ENCODE measurements at regions not wholly inside any gene's neighbourhood (a gene's known extent, or its start where the extent isn't known, plus 50 kb on each side); places are given as distances from the start of the nearest gene placed in this dataset.

- in situ Hi-C loops (cut with MboI), result no loop called here
- Histone ChIP-seq H3K4me2 (ENCODE audit: unreplicated experiment) (no peak overlapping the region), H3K9ac (no peak overlapping the region), H4K20me1 (ENCODE audit: insufficient read depth) (no peaks in the 10 kb centered on the region), H2AFZ (no peak overlapping the region), H3K36me3 (ENCODE audit: low read depth) (no peaks in the 10 kb centered on the region), H3K27ac (no peak overlapping the region), H3K9me2 (ENCODE audit: insufficient read depth) (no peaks in the 10 kb centered on the region), H3K4me1 (ENCODE audit: insufficient read depth) (no peaks in the 10 kb centered on the region), H3K79me2 (ENCODE audit: insufficient read depth) (no peaks in the 10 kb centered on the region), H3K9me3 (ENCODE audit: low read depth) (no peaks in the 10 kb centered on the region), H3F3A (ENCODE audit: insufficient read depth) (no peaks in the 10 kb centered on the region), H3K4me3 (no peak overlapping the region), H3K27me3 (replicated peaks; ENCODE audit: insufficient read depth) (no peaks in the 10 kb centered on the region; the same call in 1 of the 2 replicates)
- DNase-seq, result no peak
- TF ChIP-seq EZH2 (IDR thresholded peaks at IDR 0.05; ENCODE audit: insufficient read depth, poor library complexity, severe bottlenecking) (no peak), EZH2phosphoT487 (IDR thresholded peaks at IDR 0.05; ENCODE audit: insufficient read depth, low read depth) (no peak)
- WGBS, 2 experiments (ENCODE audit: low coverage in 1 of 2, low lambda C conversion rate in 2 of 2, missing lambda C conversion rate in 2 of 2), result 3 to 23% methylated on average over 2 of the region's 2 CpGs
Observed at GRCh38 chr14:76580399-76580798, 180.9 kb upstream of the VASH1 start.

DNA sequence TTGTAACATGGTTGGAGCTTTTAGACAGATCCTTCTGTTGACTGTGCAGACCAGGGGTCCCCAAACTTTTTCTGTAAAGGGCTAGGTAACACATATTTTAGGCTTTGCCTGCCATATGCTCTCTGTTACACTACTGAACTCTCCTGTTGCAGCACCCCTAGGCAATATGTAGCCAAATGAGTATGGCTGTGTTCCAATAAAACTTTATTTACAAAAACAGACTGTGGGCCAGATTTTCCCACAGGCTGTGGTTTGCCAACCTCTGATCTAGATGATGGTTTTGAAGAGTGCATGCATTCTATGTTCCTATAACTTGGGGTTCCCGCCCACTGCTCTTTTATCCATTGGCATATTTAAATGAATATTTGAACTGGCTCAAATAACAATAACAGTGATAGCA is 180.3 kb upstream of the VASH1 start:
- no peak for DNase-seq
- TF ChIP-seq EZH2phosphoT487 (IDR thresholded peaks at IDR 0.05; ENCODE audit: insufficient read depth, low read depth) (no peak), EZH2 (IDR thresholded peaks at IDR 0.05; ENCODE audit: insufficient read depth, poor library complexity, severe bottlenecking) (no peak)
- Histone ChIP-seq H3K9me2 (ENCODE audit: insufficient read depth) (no peaks in the 10 kb centered on the region), H3F3A (ENCODE audit: insufficient read depth) (no peaks in the 10 kb centered on the region), H3K4me3 (no peak overlapping the region), H3K27me3 (replicated peaks; ENCODE audit: insufficient read depth) (no peaks in the 10 kb centered on the region), H3K36me3 (ENCODE audit: low read depth) (no peaks in the 10 kb centered on the region), H3K4me2 (ENCODE audit: unreplicated experiment) (no peak overlapping the region), H2AFZ (no peak overlapping the region), H3K4me1 (ENCODE audit: insufficient read depth) (no peaks in the 10 kb centered on the region), H3K9me3 (ENCODE audit: low read depth) (no peaks in the 10 kb centered on the region), H3K27ac (no peak overlapping the region), H3K79me2 (ENCODE audit: insufficient read depth) (no peaks in the 10 kb centered on the region), H4K20me1 (ENCODE audit: insufficient read depth) (no peaks in the 10 kb centered on the region), H3K9ac (no peak overlapping the region)
- in situ Hi-C loops (cut with MboI), result no loop called here
- 50 to 55% methylated on average over 1 of the region's 1 CpG for WGBS, 2 experiments (ENCODE audit: low coverage in 1 of 2, low lambda C conversion rate in 2 of 2, missing lambda C conversion rate in 2 of 2)

DNA sequence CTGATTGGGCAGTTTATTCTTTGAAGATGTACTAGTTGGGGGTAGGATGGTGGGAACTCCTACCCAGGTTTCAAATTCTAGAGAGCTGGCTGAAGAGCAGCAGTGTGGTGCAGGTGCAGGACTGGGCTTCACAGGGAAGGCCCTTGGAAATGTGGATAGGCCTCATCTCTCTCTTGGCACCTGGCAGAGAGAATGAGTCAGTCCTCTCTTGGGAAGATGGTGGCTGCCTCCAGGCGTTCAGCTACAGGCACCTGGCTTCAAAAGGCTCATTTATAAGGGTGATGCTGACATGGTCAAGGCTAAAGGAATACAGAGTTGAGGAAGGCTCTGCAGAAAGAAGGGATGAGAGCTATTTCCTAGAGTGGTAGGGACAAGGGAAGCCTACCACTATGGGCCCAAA is 179.7 kb upstream of the VASH1 start:
- 10 to 47% methylated on average over 1 of the region's 1 CpG for WGBS, 2 experiments (ENCODE audit: low coverage in 1 of 2, low lambda C conversion rate in 2 of 2, missing lambda C conversion rate in 2 of 2)

GRCh38 chr14:76582447-76582846 is 178.8 kb upstream of the VASH1 start:
- Histone ChIP-seq H3F3A (ENCODE audit: insufficient read depth) (no peaks in the 10 kb centered on the region), H4K20me1 (ENCODE audit: insufficient read depth) (no peaks in the 10 kb centered on the region), H3K4me3 (no peak overlapping the region), H3K9ac (no peak overlapping the region), H3K4me1 (ENCODE audit: insufficient read depth) (no peaks in the 10 kb centered on the region), H3K79me2 (ENCODE audit: insufficient read depth) (no peaks in the 10 kb centered on the region), H3K36me3 (ENCODE audit: low read depth) (no peaks in the 10 kb centered on the region), H2AFZ (no peak overlapping the region), H3K9me3 (ENCODE audit: low read depth) (no peaks in the 10 kb centered on the region), H3K27ac (no peak overlapping the region), H3K4me2 (ENCODE audit: unreplicated experiment) (no peak overlapping the region), H3K9me2 (ENCODE audit: insufficient read depth) (no peaks in the 10 kb centered on the region), H3K27me3 (replicated peaks; ENCODE audit: insufficient read depth) (no peaks in the 10 kb centered on the region)
- WGBS, 2 experiments (ENCODE audit: low coverage in 1 of 2, low lambda C conversion rate in 2 of 2, missing lambda C conversion rate in 2 of 2), result 15 to 31% methylated on average over 1 of the region's 1 CpG
- no peak for DNase-seq
- in situ Hi-C loops (cut with MboI), result no loop called here
- no peak for TF ChIP-seq EZH2 (IDR thresholded peaks at IDR 0.05; ENCODE audit: insufficient read depth, poor library complexity, severe bottlenecking)
- no peak for TF ChIP-seq EZH2phosphoT487 (IDR thresholded peaks at IDR 0.05; ENCODE audit: insufficient read depth, low read depth)

More for the DNA sequence above, 179.7 kb upstream of the VASH1 start:
- Histone ChIP-seq H3K4me1 (ENCODE audit: insufficient read depth) (no peaks in the 10 kb centered on the region), H3K79me2 (ENCODE audit: insufficient read depth) (no peaks in the 10 kb centered on the region), H3F3A (ENCODE audit: insufficient read depth) (no peaks in the 10 kb centered on the region), H3K9me3 (ENCODE audit: low read depth) (no peaks in the 10 kb centered on the region), H3K4me3 (no peak overlapping the region), H3K27ac (no peak overlapping the region), H3K4me2 (ENCODE audit: unreplicated experiment) (no peak overlapping the region), H3K9me2 (ENCODE audit: insufficient read depth) (no peaks in the 10 kb centered on the region), H3K27me3 (replicated peaks; ENCODE audit: insufficient read depth) (no peaks in the 10 kb centered on the region), H2AFZ (no peak overlapping the region), H4K20me1 (ENCODE audit: insufficient read depth) (no peaks in the 10 kb centered on the region), H3K36me3 (ENCODE audit: low read depth) (no peaks in the 10 kb centered on the region), H3K9ac (no peak overlapping the region)
- DNase-seq, result no peak
- in situ Hi-C loops (cut with MboI), result no loop called here
- TF ChIP-seq EZH2 (IDR thresholded peaks at IDR 0.05; ENCODE audit: insufficient read depth, poor library complexity, severe bottlenecking), result no peak
- TF ChIP-seq EZH2phosphoT487 (IDR thresholded peaks at IDR 0.05; ENCODE audit: insufficient read depth, low read depth), result no peak

- in situ Hi-C loops (cut with MboI), result no loop called here
- TF ChIP-seq EZH2phosphoT487 (IDR thresholded peaks at IDR 0.05; ENCODE audit: insufficient read depth, low read depth) (no peak), EZH2 (IDR thresholded peaks at IDR 0.05; ENCODE audit: insufficient read depth, poor library complexity, severe bottlenecking) (no peak)
Observed at GRCh38 chr14:76583174-76583573, 178.1 kb upstream of the VASH1 start.

More at GRCh38 chr14:76583174-76583573, 178.1 kb upstream of the VASH1 start:
- Histone ChIP-seq H3K9ac (no peak overlapping the region), H3K9me2 (ENCODE audit: insufficient read depth) (no peaks in the 10 kb centered on the region), H2AFZ (no peak overlapping the region), H3K36me3 (ENCODE audit: low read depth) (no peaks in the 10 kb centered on the region), H3K27ac (no peak overlapping the region), H3K4me1 (ENCODE audit: insufficient read depth) (no peaks in the 10 kb centered on the region), H3K27me3 (replicated peaks; ENCODE audit: insufficient read depth) (no peaks in the 10 kb centered on the region), H3K4me2 (ENCODE audit: unreplicated experiment) (no peak overlapping the region), H4K20me1 (ENCODE audit: insufficient read depth) (no peaks in the 10 kb centered on the region), H3K9me3 (ENCODE audit: low read depth) (no peaks in the 10 kb centered on the region), H3K79me2 (ENCODE audit: insufficient read depth) (no peaks in the 10 kb centered on the region), H3F3A (ENCODE audit: insufficient read depth) (no peaks in the 10 kb centered on the region), H3K4me3 (no peak overlapping the region)
- 0 to 3% methylated on average over 1 of the region's 1 CpG for WGBS, 2 experiments (ENCODE audit: low coverage in 1 of 2, low lambda C conversion rate in 2 of 2, missing lambda C conversion rate in 2 of 2)
- DNase-seq, result no peak

Data from GM23248 (cell line).